ENCODE measurements at regions not wholly inside any gene's neighbourhood (a gene's known extent, or its start where the extent isn't known, plus 50 kb on each side); places are given as distances from the start of the nearest gene placed in this dataset.

- DNase-seq (ENCODE audit: low spot score) = no peak
Observed at GRCh38 chr11:119810478-119811232, 81.7 kb upstream of the NECTIN1 start.

- no peak for DNase-seq (ENCODE audit: low spot score)
Observed at GRCh38 chr11:119809346-119809745, 80.3 kb upstream of the NECTIN1 start.

- no peak for DNase-seq (ENCODE audit: low spot score)
Observed at GRCh38 chr11:119808407-119809185, 79.6 kb upstream of the NECTIN1 start.

DNA sequence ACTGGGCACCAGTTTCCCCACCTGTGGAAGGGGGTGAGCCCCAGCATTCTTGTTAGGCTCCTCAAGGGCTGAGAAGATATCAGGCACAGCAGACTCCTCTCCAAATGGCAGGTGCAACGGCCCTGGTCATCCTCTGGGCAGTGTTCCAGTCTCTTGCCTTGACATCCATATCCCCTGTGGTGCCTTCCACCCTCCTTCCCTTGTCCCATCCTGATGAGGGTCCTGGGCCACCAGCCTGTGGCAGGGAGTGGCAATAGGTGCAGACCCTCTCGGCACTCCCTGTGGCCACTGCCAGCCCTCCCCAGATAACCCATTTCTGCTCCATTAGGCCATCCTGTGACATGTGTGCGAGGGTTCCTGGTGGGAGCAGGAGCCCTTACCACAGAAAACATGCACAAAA, 78.8 kb upstream of the NECTIN1 start:
- DNase-seq (ENCODE audit: low spot score) = no peak

- DNase-seq (ENCODE audit: low spot score) = no peak
Observed at GRCh38 chr11:119807402-119807801, 78.4 kb upstream of the NECTIN1 start.

- no peak for DNase-seq (ENCODE audit: low spot score)
Observed at GRCh38 chr11:119806064-119806915, 77.3 kb upstream of the NECTIN1 start.

DNA sequence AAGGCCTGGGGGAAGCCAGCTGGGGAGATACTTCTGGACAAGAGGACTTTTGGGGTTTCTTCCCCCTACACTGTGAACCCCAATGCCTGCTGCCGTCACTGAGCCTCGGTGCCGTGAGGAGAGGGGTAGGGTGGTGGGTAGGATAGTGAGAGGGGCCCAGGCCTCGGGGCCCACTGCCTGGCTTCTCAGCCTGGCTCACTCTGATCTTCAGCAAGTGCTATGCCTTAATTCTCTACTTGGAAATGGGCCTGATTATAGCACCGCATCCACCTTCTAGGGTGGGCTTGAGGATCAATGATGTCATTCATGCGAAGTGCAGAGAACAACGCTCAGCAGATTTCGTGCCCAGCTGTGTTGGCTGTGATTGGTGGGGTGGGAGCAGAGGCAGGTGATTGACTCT, 76.7 kb upstream of the NECTIN1 start:
- DNase-seq (ENCODE audit: low spot score) = no peak

DNA sequence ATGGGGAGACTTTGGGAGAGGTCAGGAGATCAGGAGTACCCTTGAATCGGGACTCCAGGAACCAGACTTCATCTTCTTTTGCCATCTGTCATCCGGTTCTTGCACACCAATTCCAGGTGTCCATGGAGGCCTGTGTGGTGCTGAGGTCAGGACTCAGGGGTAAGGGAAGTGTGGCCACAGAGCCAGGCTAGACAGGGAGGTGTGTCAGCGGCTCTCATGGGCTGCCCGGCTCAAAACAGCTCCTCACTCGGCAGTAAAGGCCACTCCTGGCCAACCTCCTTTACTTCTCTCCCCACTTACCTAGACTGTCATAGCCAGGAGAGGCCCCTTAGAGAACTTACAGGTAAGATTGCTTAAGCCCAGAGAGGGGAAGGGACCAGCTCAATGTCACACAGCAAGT, 75.7 kb upstream of the NECTIN1 start:
- no peak for DNase-seq (ENCODE audit: low spot score)

GRCh38 chr11:119803726-119804294, 74.8 kb upstream of the NECTIN1 start:
- no peak for DNase-seq (ENCODE audit: low spot score)

- DNase-seq (ENCODE audit: low spot score) = no peak
Observed at GRCh38 chr11:119803139-119803538, 74.1 kb upstream of the NECTIN1 start.

DNA sequence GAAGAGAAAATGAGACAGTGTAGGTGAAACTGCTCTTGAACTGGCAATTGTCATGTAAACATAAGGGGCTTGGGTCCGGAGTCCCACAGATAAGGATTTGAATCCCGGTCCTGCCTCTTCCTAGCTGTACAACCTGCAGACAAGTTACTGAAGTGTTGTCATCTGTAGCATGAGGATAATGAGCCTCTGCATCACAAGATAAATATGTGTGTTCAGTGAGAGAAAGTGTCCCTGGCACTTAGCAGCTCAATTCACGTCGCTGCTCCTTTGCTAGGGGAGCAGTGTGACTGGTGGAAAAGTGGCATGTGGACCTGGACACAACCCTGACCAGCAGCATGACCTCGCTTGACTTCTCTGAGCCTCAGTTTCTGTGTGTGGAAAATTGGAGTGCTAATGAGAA, 73.7 kb upstream of the NECTIN1 start:
- no peak for DNase-seq (ENCODE audit: low spot score)

- no peak for DNase-seq (ENCODE audit: low spot score)
Observed at GRCh38 chr11:119800619-119801018, 71.6 kb upstream of the NECTIN1 start.

DNA sequence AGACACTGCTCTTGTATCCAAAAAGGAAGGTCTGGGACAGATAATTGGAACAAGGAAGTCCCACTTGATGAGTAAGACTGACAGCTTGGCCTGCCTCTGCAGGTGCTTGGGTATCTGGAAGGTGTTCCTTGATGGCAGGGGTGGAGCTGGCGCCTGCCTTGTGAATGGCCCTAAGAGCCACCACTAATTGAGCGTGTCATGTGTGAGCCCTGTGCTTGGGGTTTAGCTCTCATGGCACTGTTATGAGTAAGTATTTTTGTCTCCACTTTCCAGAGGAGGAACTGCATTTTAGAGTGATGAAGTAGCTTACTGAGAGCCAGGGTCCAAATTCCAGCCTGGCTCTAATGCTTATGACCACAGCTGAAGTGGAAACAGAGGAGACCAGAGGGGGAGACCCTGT, 71.2 kb upstream of the NECTIN1 start:
- no peak for DNase-seq (ENCODE audit: low spot score)

GRCh38 chr11:119798656-119799055, 69.7 kb upstream of the NECTIN1 start:
- no peak for DNase-seq (ENCODE audit: low spot score)

- DNase-seq (ENCODE audit: low spot score) = no peak
Observed at GRCh38 chr11:119797736-119798135, 68.7 kb upstream of the NECTIN1 start.

GRCh38 chr11:119797123-119797611, 68.2 kb upstream of the NECTIN1 start:
- no peak for DNase-seq (ENCODE audit: low spot score)

DNA sequence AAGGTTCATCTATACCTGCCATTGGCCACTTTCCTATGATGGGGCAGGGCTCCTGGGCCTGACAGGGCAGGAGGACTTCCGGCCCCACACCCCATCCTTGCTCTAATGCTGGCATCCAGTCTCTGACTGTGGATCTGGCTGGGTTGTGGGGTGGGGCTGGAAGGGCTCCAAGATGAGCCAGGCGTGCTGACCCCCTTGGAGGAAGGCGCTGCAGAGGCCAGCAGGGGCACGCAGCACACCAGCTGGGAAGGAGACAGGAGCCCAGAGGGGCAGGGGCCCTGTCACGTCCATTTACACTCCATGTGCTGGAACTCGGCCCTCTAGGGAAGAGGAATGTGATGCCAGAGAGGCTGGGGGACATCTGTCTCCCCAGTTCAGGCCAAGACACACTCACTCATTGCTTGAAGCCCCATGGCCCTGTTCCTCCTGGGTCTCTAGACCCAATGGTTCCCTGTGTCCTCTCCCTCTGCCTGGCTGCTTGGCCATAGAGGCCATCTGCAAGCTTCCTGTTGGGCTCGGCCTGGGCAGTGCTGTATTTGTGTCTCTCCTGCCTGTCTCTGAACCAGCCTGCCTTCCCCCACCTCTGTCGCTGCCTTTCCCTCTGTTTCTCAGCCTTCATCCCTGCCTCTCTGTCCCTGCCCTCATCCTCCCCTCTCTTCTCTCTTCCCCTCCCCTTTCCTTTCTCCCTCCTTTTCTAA, 67.5 kb upstream of the NECTIN1 start:
- no peak for DNase-seq (ENCODE audit: low spot score)

GRCh38 chr11:119795690-119796089, 66.7 kb upstream of the NECTIN1 start:
- DNase-seq (ENCODE audit: low spot score) = no peak

DNA sequence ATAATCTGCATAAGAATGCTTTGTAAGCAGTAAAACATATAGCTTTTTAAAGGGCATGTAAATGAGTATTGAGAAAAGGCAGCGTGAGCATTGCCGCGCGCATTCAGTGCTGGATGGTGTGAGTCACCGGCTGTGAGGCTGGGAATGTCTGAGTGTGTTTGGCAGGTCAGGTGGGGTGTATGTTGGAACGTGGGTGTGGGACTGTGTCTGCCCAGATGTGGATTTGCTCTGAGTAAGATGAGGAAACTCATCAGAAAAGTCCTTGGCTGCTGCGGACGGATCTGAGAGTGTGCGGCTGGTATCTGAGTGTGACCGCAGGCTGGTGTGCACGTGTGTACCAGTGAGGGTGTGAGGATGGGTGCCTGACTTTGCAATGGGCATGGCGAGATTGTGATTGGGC, 66.2 kb upstream of the NECTIN1 start:
- peak; percentile 80 for DNase-seq (ENCODE audit: low spot score)

DNA sequence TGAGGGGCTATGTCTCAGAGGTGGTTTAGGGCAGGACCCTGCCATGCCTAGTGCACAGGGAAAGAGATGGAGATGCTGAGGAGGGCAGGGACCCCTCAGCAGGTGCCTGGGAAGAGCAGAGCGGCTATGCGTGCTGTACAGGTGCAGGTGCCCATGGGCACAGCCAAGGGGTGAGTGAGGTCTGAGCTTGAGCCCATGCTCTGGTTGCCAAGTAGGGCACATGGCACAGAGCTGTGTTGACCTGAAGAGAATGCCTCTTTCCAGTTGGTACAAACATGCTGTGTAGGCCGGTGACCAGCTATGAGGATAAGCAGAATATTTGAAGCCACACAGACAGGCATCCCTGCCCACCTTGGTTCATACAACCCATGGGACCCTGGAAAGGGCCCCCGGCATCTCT, 65.8 kb upstream of the NECTIN1 start:
- DNase-seq (ENCODE audit: low spot score) = no peak

GRCh38 chr11:119794141-119794665, 65.2 kb upstream of the NECTIN1 start:
- DNase-seq (ENCODE audit: low spot score) = no peak

All from RKO (cell line).